ENCODE measurements at regions not wholly inside any gene's neighbourhood (a gene's known extent, or its start where the extent isn't known, plus 50 kb on each side); places are given as distances from the start of the nearest gene placed in this dataset.
"Not testable (repeated sequence)": the region's sequence is repeated elsewhere in the genome, so short reads cannot be mapped to it uniquely, and the experiment has no call there.

- no peak for DNase-seq (ENCODE audit: low read depth)
These were observed 55.2 kb upstream of the SMARCAD1 start for GRCh38 chr4:94152466-94152865.

DNA sequence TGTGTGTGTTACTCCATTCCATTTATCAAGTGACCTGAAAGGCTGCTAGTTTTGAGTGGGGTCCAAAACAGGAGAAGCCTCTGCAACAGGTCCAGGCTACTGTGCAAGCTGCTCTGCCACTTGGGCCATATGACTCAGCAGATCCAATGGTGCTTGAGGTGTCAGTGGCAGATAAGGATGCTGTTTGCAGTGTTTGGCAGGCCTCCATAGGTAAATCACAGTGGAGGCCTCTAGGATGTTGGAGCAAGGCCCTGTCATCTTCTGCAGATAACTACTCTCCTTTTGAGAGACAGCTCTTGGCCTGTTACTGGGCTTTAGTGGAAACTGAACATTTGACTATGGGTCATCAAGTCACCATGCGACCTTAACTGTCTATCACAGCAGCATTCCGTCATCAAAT, 52.3 kb upstream of the SMARCAD1 start:
- DNase-seq (ENCODE audit: low read depth): not testable (repeated sequence)

GRCh38 chr4:94156826-94157225, 50.8 kb upstream of the SMARCAD1 start:
- DNase-seq (ENCODE audit: low read depth): no peak

Data from myocyte (in vitro differentiated cells).